ENCODE measurements at regions not wholly inside any gene's neighbourhood (a gene's known extent, or its start where the extent isn't known, plus 50 kb on each side); places are given as distances from the start of the nearest gene placed in this dataset.

DNA sequence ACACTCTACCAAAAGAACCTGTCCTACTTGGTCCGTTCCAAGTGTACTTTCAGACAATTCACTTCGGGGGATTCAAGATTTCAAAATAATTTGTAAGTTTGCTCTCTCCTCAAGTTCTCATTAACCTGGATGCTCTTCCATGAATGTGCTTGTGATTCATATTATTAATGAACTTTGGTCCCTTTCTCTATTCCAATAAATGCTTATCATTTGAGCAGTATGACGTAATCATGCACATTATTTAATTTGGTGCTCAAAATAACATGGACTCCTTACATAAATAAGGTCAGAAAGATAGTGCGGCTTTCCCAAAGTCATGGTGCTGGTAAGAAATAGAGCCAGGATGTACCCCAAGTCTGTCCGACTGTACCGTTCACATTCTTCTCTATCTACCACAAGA lies 323.2 kb upstream of the SLCO3A1 start:
- H3K4me3 ChIP-seq (replicated peaks in 1 of 3; ENCODE audit: insufficient read depth in 1 of 3, low read depth in 2 of 3, low read length in 3 of 3) = no peak overlapping the region
- no peak for DNase-seq (ENCODE audit: low spot score)
- no peaks in the 10 kb centered on the region for H3K36me3 ChIP-seq (replicated peaks in 1 of 2; ENCODE audit: control insufficient read depth in 1 of 2, insufficient read depth in 2 of 2, low read length in 2 of 2)
- no peaks in the 10 kb centered on the region for H3K79me2 ChIP-seq (ENCODE audit: insufficient read depth, low read length)
- 81% methylated on average over 6 of the region's 6 CpGs for WGBS (ENCODE audit: low lambda C conversion rate)
- in situ Hi-C loops (cut with HindIII; ENCODE audit: extremely low pct_ligation_motif_present, low pct_unique_long_range_greater_than_20kb) (no loop called here), intact Hi-C loops (cut with micrococcal nuclease; ENCODE audit: unreplicated experiment) (no loop called here)
- no peaks in the 10 kb centered on the region; a peak in 1 of 5 replicates for H3K27me3 ChIP-seq (ENCODE audit: control insufficient read depth in 1 of 2, insufficient read depth in 2 of 2, low read length in 2 of 2)
- no TSS peak for BruUV-seq (replicated peaks)
- ATAC-seq = no peak
- no peak for FAIRE-seq
- H3K27ac ChIP-seq (ENCODE audit: extremely low read length, insufficient read depth, low read length) = no peak overlapping the region
- ChIA-PET POLR2A (no interaction called here), CTCF (ENCODE audit: low intra/inter-chr PET ratio, low total read pairs) (no interaction called here)
- no peak overlapping the region for H3K9ac ChIP-seq (ENCODE audit: insufficient read depth, low read depth, low read length)
- H3K4me2 ChIP-seq (ENCODE audit: low read depth, low read length) = no peak overlapping the region
- peaks cover 13% of the 10 kb centered on the region for H3K4me1 ChIP-seq (ENCODE audit: insufficient read depth, low read length)
- no peaks in the 10 kb centered on the region for H3K9me3 ChIP-seq (ENCODE audit: low read length)
- H4K20me1 ChIP-seq (ENCODE audit: insufficient read depth, low read length) = no peaks in the 10 kb centered on the region
- TF ChIP-seq ATF7 (IDR thresholded peaks at IDR 0.05) (peak; percentile 74), ATF7 (CRISPR knock-in tag; IDR thresholded peaks at IDR 0.05) (no peak), TBX2 (CRISPR knock-in tag; IDR thresholded peaks at IDR 0.05; ENCODE audit: borderline replicate concordance) (no peak)
- H2AFZ ChIP-seq (ENCODE audit: low read length) = no peak overlapping the region

DNA sequence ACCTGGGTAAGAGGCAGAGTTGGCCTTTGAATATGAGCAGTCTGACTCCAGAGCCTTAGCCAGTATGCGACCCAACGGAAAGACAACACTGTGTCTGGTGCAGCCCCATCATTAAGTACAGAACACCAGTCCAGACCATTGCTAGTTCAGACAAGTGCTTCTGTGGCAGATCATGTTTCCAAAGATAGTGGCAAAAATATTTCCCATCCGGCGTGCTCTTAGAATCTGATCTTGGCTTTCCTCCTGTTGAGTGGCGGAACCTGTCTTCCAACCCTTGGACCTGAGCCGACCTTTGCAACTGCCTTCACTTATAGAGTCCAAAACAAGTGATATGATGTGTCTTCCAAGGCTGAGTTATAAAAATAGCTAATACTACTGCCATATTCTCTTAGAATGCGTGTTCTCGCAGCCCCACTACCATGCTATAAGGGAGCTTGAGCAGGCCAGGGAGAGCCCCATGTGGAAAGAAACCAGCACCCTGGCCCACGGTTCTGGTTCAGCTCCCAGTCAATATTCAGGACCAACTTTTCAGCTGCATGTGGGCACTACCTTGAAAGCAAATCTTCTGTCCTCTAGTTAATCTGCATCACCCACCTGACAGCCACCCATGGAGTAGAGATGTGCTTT lies 322.4 kb upstream of the SLCO3A1 start:
- CTCF ChIA-PET (ENCODE audit: low intra/inter-chr PET ratio, low total read pairs) = no interaction called here
- intact Hi-C loops (cut with micrococcal nuclease; ENCODE audit: unreplicated experiment) (no loop called here), in situ Hi-C loops (cut with HindIII; ENCODE audit: extremely low pct_ligation_motif_present, low pct_unique_long_range_greater_than_20kb) (no loop called here)
- ATAC-seq (no peak), FAIRE-seq (no peak), DNase-seq (ENCODE audit: low spot score) (no peak)
- H3K9ac ChIP-seq (ENCODE audit: insufficient read depth, low read depth, low read length) = no peak overlapping the region
- 85% methylated on average over 7 of the region's 9 CpGs for WGBS (ENCODE audit: low lambda C conversion rate)
- no peaks in the 10 kb centered on the region for H3K79me2 ChIP-seq (ENCODE audit: insufficient read depth, low read length)
- H3K36me3 ChIP-seq (replicated peaks in 1 of 2; ENCODE audit: control insufficient read depth in 1 of 2, insufficient read depth in 2 of 2, low read length in 2 of 2) = no peaks in the 10 kb centered on the region
- H3K4me2 ChIP-seq (ENCODE audit: low read depth, low read length) = no peak overlapping the region
- BruUV-seq (replicated peaks) = no TSS peak
- H3K27ac ChIP-seq (ENCODE audit: extremely low read length, insufficient read depth, low read length) = no peak overlapping the region
- H3K4me3 ChIP-seq (replicated peaks in 1 of 3; ENCODE audit: insufficient read depth in 1 of 3, low read depth in 2 of 3, low read length in 3 of 3) = no peak overlapping the region
- H3K4me1 ChIP-seq (ENCODE audit: insufficient read depth, low read length) = peaks cover 21% of the 10 kb centered on the region
- H3K27me3 ChIP-seq (ENCODE audit: control insufficient read depth in 1 of 2, insufficient read depth in 2 of 2, low read length in 2 of 2) = no peaks in the 10 kb centered on the region; a peak in 1 of 5 replicates
- no peaks in the 10 kb centered on the region for H4K20me1 ChIP-seq (ENCODE audit: insufficient read depth, low read length)
- H2AFZ ChIP-seq (ENCODE audit: low read length) = no peak overlapping the region
- H3K9me3 ChIP-seq (ENCODE audit: low read length) = no peaks in the 10 kb centered on the region
- POLR2A ChIA-PET = no interaction called here
- TF ChIP-seq REL (CRISPR knock-in tag; conservative IDR thresholded peaks at IDR 0.05) (no peak), JUND (CRISPR knock-in tag; IDR thresholded peaks at IDR 0.05) (no peak), ELF1 (CRISPR knock-in tag; IDR thresholded peaks at IDR 0.05) (no peak), IKZF1 (IDR thresholded peaks at IDR 0.05) (no peak), ZNF782 (CRISPR knock-in tag; IDR thresholded peaks at IDR 0.05; ENCODE audit: borderline replicate concordance) (no peak), PCBP1 (IDR thresholded peaks at IDR 0.05; ENCODE audit: borderline replicate concordance, low read depth, low read length) (no peak), ZNF335 (CRISPR knock-in tag; IDR thresholded peaks at IDR 0.05) (no peak), EHMT2 (IDR thresholded peaks at IDR 0.05; ENCODE audit: borderline replicate concordance, low read depth, low read length) (no peak), TMF1 (CRISPR knock-in tag; IDR thresholded peaks at IDR 0.05; ENCODE audit: low read depth) (no peak), ZFP37 (CRISPR knock-in tag; IDR thresholded peaks at IDR 0.05; ENCODE audit: borderline replicate concordance) (no peak)
- TF ChIP-seq, protein P1, sequence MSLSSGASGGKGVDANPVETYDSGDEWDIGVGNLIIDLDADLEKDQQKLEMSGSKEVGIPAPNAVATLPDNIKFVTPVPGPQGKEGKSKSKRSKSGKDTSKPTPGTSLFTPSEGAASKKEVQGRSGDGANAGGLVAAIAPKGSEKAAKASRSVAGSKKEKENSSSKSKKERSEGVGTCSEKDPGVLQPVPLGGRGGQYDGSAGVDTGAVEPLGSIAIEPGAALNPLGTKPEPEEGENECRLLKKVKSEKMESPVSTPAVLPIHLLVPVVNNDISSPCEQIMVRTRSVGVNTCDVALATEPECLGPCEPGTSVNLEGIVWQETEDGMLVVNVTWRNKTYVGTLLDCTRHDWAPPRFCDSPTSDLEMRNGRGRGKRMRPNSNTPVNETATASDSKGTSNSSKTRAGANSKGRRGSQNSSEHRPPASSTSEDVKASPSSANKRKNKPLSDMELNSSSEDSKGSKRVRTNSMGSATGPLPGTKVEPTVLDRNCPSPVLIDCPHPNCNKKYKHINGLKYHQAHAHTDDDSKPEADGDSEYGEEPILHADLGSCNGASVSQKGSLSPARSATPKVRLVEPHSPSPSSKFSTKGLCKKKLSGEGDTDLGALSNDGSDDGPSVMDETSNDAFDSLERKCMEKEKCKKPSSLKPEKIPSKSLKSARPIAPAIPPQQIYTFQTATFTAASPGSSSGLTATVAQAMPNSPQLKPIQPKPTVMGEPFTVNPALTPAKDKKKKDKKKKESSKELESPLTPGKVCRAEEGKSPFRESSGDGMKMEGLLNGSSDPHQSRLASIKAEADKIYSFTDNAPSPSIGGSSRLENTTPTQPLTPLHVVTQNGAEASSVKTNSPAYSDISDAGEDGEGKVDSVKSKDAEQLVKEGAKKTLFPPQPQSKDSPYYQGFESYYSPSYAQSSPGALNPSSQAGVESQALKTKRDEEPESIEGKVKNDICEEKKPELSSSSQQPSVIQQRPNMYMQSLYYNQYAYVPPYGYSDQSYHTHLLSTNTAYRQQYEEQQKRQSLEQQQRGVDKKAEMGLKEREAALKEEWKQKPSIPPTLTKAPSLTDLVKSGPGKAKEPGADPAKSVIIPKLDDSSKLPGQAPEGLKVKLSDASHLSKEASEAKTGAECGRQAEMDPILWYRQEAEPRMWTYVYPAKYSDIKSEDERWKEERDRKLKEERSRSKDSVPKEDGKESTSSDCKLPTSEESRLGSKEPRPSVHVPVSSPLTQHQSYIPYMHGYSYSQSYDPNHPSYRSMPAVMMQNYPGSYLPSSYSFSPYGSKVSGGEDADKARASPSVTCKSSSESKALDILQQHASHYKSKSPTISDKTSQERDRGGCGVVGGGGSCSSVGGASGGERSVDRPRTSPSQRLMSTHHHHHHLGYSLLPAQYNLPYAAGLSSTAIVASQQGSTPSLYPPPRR (CRISPR knock-in tag; IDR thresholded peaks at IDR 0.05; ENCODE audit: borderline replicate concordance) = no peak
- TF ChIP-seq, protein P2, sequence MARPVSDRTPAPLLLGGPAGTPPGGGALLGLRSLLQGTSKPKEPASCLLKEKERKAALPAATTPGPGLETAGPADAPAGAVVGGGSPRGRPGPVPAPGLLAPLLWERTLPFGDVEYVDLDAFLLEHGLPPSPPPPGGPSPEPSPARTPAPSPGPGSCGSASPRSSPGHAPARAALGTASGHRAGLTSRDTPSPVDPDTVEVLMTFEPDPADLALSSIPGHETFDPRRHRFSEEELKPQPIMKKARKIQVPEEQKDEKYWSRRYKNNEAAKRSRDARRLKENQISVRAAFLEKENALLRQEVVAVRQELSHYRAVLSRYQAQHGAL (CRISPR knock-in tag; IDR thresholded peaks at IDR 0.05; ENCODE audit: not compliant biosample characterization) = no peak

Data from HepG2 (cell line).